Tibial artery (tissue), 4 donors: ENCODE measurements at regions not wholly inside any gene's neighbourhood (a gene's known extent, or its start where the extent isn't known, plus 50 kb on each side); places are given as distances from the start of the nearest gene placed in this dataset.

Experiments
- DNase-seq, 2 donors: peaks; one replicate each; pipeline ENCODE4 v3.0.0-alpha.2; 2019
- H3K27ac ChIP-seq, 2 donors: fragments of 200-600 bp; sonication (generic) in 1 of 2; 1 replicate in 1 of 2; 2 replicates in 1 of 2; pipeline ENCODE4 v1.5.1; 2018 to 2019; ENCODE audit warnings: mild to moderate bottlenecking in 1 of 2
- H3K27me3 ChIP-seq, 2 donors: fragments of 200-600 bp; sonication (generic) in 1 of 2; one replicate each; pipeline versions ENCODE4 v1.5.1 to v1.6.0; 2016 to 2019
- H3K36me3 ChIP-seq, 3 donors: fragments of 200-600 bp; sonication (generic) in 2 of 3; one replicate each; pipeline ENCODE4 v1.5.1; 2016 to 2019; ENCODE audit warnings: mild to moderate bottlenecking in 2 of 3
- H3K4me1 ChIP-seq, 4 donors: fragments of 200-600 bp; sonication (generic) in 2 of 4; 1 replicate in 3 of 4; 2 replicates in 1 of 4; pipeline ENCODE4 v1.5.1; 2016 to 2019
- H3K4me3 ChIP-seq, 2 donors: fragments of 200-600 bp; sonication (generic) in 1 of 2; 1 replicate in 1 of 2; 2 replicates in 1 of 2; pipeline ENCODE4 v1.5.1; 2018 to 2019; ENCODE audit warnings: mild to moderate bottlenecking in 2 of 2
- H3K9me3 ChIP-seq, 3 donors: fragments of 200-600 bp; sonication (generic) in 1 of 3; one replicate each; pipeline ENCODE4 v1.5.1; 2016 to 2019
- CTCF ChIP-seq, 2 experiments: fragments of 200-600 bp in 1 of 2; fragments of 450-650 bp in 1 of 2; IDR thresholded peaks; one replicate each; pipeline ENCODE4 v1.5.1; 2017 to 2019; ENCODE audit warnings: antibody characterized with exemption in 2 of 2, mild to moderate bottlenecking in 1 of 2, moderate library complexity in 1 of 2
- intact Hi-C: fragments of 100-400 bp; cut with DNase I; formaldehyde crosslinking; loops from one replicate; pipeline ENCODE4 v1.15.0; 2023; ENCODE audit warnings: low total_unique reads

- Histone ChIP-seq H3K36me3 (no peaks in the 10 kb centered on the region), H3K27me3 (no peaks in the 10 kb centered on the region), H3K4me3 (no peak overlapping the region), H3K27ac (no peak overlapping the region), H3K4me1 (no peaks in the 10 kb centered on the region), H3K9me3 (no peaks in the 10 kb centered on the region)
- DNase-seq: no peak
- intact Hi-C loops: no loop called here
- no peak for TF ChIP-seq CTCF (IDR thresholded peaks at IDR 0.05)
These were observed 365.8 kb upstream of the ZNF608 start for GRCh38 chr5:125112196-125112595.

- Histone ChIP-seq H3K9me3 (no peaks in the 10 kb centered on the region), H3K4me1 (no peaks in the 10 kb centered on the region), H3K36me3 (no peaks in the 10 kb centered on the region), H3K4me3 (no peak overlapping the region), H3K27me3 (no peaks in the 10 kb centered on the region), H3K27ac (no peak overlapping the region)
- intact Hi-C loops: no loop called here
- no peak for TF ChIP-seq CTCF (IDR thresholded peaks at IDR 0.05)
- no peak for DNase-seq
These were observed 366.9 kb upstream of the ZNF608 start for GRCh38 chr5:125113328-125113727.

- no peak for DNase-seq
- Histone ChIP-seq H3K27me3 (no peaks in the 10 kb centered on the region), H3K27ac (no peak overlapping the region), H3K4me1 (no peaks in the 10 kb centered on the region), H3K4me3 (no peak overlapping the region), H3K9me3 (no peaks in the 10 kb centered on the region), H3K36me3 (no peaks in the 10 kb centered on the region)
- intact Hi-C loops: no loop called here
- no peak for TF ChIP-seq CTCF (IDR thresholded peaks at IDR 0.05)
These were observed 368.7 kb upstream of the ZNF608 start for GRCh38 chr5:125115195-125115525.

- H3K27me3 ChIP-seq: no peaks in the 10 kb centered on the region
- DNase-seq: no peak
- intact Hi-C loops: no loop called here
- no peak overlapping the region for H3K4me3 ChIP-seq
- H3K9me3 ChIP-seq: no peaks in the 10 kb centered on the region
- H3K27ac ChIP-seq: no peak overlapping the region
- H3K4me1 ChIP-seq: no peaks in the 10 kb centered on the region
- H3K36me3 ChIP-seq: no peaks in the 10 kb centered on the region
- no peak for TF ChIP-seq CTCF (IDR thresholded peaks at IDR 0.05)
These were observed 371.1 kb upstream of the ZNF608 start for GRCh38 chr5:125117566-125117965.

- Histone ChIP-seq H3K4me3 (no peak overlapping the region), H3K4me1 (no peaks in the 10 kb centered on the region), H3K27me3 (no peaks in the 10 kb centered on the region), H3K9me3 (no peaks in the 10 kb centered on the region), H3K27ac (no peak overlapping the region), H3K36me3 (no peaks in the 10 kb centered on the region)
- intact Hi-C loops: no loop called here
- no peak for TF ChIP-seq CTCF (IDR thresholded peaks at IDR 0.05)
- no peak for DNase-seq
These were observed 373.6 kb upstream of the ZNF608 start for GRCh38 chr5:125120012-125120411.

GRCh38 chr5:125125031-125125823 lies 378.8 kb upstream of the ZNF608 start:
- intact Hi-C loops: no loop called here

More at GRCh38 chr5:125125031-125125823, 378.8 kb upstream of the ZNF608 start:
- H3K9me3 ChIP-seq: no peaks in the 10 kb centered on the region
- no peaks in the 10 kb centered on the region for H3K4me1 ChIP-seq
- TF ChIP-seq CTCF (IDR thresholded peaks at IDR 0.05): no peak
- no peaks in the 10 kb centered on the region for H3K27me3 ChIP-seq
- H3K27ac ChIP-seq: no peak overlapping the region
- H3K36me3 ChIP-seq: no peaks in the 10 kb centered on the region
- no peak for DNase-seq
- no peak overlapping the region for H3K4me3 ChIP-seq
